Anterior cingulate cortex (tissue), 58 donors: ENCODE measurements at regions not wholly inside any gene's neighbourhood (a gene's known extent, or its start where the extent isn't known, plus 50 kb on each side); places are given as distances from the start of the nearest gene placed in this dataset.

ENCODE experiments used
- DNase-seq, 58 donors: peaks; one replicate each; lab custom pipeline; 2025; lab: John Stamatoyannopoulos, UW

DNA sequence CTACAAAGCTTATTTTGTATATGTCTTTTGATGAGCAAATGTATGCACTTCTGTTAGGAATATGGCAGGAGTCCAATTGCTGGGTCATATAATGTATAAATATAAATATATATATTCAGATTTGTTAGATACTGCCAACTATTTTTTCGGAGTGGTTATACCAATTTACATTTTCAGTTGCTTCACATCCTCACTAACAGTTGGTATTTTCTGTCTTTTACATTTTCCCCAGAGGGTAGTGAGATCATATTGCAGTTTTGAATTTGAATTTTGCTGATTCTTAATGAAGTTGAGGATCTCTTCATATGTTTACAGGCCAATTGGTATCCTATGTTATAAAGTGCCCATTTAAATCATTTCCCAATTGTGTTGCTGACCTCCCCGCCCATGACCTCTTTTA is 139.0 kb upstream of the KCNMB2 start:
- no peak for DNase-seq

DNA sequence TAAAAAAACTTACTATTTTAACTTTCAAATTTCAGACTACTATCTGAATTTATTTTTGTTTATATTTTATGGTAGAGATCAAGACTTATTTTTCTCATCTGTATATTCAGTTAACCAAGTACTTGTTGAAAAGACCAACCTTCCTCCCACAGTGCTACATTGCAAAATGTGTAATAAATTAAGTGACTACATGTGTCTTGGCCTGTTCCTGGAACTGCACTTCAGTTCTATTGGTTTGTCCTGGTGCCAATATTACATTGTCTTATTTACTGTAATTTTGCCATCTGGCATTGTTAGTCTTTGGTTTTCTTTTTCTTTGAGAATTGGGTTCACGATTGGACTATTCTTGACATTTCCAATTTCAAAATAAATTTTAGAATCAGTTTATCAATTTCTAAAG is 138.4 kb upstream of the KCNMB2 start:
- DNase-seq, result no peak

DNA sequence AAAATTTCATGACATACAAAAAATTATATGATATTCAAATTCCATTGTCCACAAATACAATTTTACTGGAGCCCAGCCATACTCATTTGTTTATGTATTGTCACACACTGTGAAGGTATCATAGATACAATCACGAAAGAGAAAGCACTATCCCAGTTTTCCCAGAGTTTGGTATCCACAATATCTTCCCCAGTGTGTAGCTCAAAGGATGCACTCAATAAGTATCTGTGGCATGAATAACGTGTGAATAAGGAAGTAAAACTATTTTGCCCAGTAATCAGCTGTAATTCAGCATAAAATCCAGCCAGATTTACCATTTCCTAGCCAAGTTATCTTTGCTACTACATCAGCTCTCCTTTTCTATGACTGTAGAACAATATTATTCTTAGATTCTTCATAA is 131.3 kb upstream of the KCNMB2 start:
- DNase-seq, result no peak

DNA sequence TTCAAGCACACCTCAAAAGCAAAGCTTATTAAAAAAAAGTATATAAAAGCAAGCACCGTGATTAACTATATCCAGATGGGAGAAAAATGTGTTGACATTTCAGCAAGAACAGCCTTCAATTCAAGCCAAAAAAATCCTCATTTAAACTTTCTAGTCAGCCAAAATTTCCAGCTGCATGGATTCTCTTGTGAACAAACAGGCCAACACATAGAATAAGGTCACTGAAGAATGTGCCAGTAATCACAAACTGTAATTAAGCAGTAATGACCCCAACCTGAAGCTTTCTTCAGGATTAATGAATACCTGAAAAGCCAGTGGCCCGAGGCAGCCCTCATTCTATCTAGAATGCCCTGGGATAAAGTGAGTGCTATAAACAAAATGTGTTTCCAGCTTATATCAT is 130.7 kb upstream of the KCNMB2 start:
- DNase-seq, result no peak

DNA sequence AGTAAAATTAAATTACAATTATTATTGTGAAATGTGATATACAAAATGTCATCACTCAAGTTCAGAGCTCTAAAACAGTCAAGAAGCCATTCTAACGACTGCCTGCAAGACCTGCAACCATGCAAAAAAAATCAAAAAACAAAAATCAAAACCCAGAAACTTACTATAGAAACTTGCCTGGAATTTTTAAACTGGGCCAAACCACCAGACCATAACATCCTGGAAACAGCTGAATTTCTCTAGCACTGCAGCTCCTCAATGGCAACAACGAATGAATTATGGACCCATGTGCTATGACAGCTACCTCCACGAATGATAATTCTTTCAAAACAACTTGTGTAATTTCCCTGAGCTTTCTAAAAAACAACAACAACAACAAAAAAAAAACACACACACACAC is 130.0 kb upstream of the KCNMB2 start:
- DNase-seq, result no peak

DNA sequence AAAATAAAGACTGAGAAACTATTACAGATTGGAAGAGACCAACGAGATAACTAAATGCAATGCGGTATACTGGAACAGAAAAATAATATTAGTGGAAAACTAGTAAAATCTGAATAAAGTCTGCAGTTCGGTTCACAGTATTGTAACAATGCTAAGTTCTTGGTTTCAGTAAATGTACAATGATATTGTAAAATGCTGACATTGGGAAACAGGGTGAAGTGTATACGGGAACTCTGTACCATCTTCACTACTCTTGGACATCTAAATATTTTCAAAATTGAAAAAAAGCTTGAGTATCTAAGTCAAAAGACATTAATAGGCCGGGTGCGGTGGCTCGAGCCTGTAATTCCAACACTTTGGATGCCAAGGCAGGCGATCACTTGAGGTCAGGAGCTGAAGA is 120.9 kb upstream of the KCNMB2 start:
- DNase-seq, result no peak

DNA sequence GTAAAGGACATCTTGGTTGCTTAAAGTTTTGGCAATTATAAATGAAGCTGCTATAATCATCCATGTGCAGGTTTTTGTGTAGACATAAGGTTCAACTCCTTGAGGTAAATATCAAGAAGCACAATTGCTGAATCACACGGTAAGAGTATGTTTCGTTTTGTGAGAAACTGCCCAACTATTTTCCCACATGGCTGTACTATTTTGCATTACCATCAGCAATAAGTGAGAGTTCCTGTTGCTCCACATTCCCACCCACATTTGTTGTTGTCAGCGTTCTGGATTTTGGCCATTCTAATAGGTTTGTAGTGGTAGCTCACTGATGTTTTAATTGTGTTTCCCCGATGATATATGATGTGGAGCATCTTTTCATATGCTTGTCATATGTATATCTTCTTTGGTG is 118.5 kb upstream of the KCNMB2 start:
- DNase-seq, result no peak

DNA sequence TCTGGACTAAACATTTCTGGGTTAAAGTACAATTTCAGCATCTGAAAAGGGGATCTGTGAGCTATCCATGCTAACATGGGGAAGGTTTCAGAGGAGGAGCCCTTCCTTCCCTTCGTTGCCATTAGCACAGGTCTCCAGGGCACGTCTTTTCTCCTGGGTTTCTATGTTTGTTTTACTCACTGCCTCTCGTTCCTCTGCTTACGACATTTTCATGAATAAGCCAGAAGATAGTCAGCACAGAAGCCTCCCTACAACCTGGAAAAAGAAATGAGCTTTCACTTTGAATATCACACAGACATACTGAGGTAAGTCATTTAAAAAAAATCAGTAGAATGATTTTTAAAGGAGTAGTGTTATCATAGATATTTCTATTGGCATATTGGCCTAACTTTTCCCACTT is 117.2 kb upstream of the KCNMB2 start:
- DNase-seq, result no peak

DNA sequence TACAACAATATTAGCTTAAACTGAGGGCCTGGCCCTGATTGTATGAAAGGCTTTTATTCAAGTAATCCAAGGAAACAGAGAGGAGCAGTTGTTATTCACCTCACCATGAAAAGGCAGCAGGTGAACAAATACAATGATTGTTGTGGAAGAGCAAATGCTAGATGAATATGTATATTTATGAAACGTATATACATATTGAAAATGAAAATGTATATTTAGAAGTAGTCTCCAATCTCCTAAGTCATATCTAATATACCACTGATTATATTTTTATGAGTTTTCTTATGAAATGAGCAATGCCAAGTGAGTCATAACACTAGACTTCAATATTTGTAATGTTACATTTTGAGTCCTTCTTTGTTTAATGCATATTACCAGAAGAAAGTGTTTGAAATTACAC is 116.2 kb upstream of the KCNMB2 start:
- no peak for DNase-seq

DNA sequence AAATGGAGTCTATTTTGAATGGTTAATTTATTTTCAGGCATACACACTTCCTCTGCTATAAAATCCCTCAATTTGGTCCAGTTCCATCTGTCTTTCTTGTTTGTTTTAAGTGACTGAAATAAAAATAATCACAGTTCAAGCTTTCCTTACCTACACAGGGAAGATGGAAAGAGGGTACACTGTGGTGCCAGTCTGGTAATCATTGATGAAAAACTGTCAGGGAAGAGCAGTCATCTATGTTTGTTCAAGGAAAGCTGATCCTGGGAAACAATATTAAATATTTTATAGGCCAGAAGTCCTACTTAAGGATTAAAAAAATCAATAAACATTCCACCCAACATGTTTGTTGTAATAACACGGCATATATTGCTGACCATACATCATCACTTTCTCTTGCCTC is 115.2 kb upstream of the KCNMB2 start:
- DNase-seq, result no peak

DNA sequence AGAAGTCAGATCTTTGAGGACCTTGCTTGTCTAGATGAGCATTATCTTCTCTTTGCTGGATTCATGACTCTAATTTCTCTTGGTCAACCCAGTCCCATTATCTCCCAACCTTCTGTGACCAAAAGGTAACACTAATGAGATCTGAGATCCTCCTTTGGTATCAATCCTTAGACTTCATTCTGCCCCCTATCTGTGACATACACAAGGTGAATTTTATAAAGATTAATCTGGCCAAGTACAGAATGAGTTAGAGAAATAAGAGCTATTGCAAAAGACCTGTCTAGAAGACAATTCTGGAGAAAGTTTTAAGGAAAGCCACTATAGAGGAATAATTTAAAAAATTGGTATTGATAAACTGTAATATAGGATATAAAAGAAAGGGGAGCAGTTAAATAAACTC is 113.8 kb upstream of the KCNMB2 start:
- DNase-seq, result no peak

DNA sequence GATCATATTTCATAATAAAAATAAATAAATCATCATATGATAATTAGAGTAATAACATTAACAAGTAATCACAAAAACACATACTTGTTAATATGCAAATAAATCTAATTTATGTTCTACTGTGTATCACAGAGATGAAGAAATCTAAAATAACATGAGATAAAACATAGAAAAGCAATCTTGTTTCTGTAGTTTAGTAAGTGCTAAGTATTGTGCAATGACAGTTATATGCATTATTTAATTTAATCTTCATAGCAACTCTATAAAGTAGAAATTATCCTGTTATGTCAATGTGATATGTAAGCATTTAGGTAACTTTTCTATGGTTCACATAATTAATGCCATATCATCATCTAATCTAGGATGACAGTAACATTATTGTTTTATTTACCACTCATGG is 108.2 kb upstream of the KCNMB2 start:
- no peak for DNase-seq

DNA sequence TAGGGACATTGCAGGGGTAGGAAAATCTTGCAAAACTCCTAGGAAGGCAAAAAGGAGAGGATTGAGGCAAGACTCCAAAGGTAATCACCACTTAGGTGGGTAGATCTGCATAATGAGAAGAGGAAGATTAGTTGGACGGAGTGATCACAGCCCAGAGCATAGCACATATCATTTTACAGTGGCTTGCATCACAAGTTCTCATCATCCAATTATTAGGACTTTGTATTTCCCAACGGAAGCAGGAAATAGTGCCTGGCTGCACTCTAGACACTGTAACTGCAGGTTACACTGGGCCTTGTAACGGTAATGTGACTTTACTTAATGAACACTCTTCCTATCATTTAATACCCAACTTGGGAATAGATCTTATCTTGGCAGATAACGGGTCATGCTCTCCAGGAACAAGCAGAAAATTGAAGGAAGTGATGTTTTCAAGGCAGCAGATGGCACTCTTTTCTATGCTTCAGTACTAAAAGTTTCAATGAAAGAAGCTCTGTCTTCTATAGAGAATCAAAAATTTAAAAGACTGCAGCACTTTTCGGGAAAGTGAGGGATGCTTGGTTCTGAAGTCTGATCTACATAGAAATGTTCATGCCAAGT is 101.9 kb upstream of the KCNMB2 start:
- peak in 2 of 58 donors; percentile 14 to 45 for DNase-seq

DNA sequence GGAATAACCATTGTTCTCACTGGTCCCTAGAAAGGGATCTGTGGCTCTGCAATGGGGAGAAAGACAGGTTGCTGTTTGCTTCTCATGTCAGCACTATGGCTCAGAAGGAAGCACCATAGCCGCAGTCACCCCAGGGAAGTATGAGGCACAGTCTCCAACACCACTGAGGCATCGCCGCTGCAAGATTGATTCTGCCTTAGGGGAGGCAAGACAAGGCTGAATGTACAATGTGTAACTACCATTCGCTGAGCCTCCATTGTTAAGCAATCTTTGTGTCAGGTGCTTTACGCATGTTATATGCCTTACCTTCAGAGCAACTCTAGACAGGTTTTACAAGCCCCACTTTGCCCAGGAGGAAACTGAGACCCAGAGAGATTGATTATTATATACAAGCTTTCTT is 100.7 kb upstream of the KCNMB2 start:
- DNase-seq, result no peak

DNA sequence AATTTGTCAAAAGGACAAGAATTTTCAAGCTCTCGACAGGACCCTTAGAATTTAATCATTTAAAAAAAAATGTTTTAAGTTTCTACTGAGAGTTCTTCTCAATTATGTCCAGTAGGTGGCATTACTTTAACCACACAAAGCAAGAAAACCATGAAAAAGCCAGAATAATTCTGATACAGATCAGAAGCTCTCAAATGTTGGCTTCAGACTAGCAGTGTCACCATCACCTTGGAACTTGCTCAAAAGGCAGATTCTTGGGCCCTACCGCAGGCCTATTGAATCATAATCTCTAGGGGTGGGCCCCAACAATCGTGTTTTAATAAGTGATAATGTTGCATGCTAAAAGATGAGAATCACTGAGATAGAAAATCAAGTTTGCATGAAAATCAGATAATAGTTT is 99.5 kb upstream of the KCNMB2 start:
- DNase-seq, result peak in 1 of 58 donors; percentile 7

DNA sequence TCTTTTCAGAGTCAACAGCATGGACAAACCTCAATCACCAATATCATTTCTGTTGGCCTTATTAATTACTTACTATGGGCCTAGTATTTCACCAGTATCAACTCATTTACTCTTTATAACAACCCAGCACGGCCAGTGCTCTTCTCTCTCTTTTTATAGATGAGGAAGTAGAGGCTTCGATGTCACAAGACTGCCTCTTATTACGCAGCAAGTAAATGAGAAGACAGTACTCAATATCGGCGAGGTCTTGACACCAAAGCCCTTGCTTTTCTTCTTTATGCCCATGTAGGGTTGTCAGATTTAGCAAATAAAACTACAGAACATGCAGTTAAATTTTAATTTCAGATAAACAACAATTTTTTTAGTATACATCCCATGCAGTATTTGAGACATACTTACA is 99.0 kb upstream of the KCNMB2 start:
- no peak for DNase-seq

DNA sequence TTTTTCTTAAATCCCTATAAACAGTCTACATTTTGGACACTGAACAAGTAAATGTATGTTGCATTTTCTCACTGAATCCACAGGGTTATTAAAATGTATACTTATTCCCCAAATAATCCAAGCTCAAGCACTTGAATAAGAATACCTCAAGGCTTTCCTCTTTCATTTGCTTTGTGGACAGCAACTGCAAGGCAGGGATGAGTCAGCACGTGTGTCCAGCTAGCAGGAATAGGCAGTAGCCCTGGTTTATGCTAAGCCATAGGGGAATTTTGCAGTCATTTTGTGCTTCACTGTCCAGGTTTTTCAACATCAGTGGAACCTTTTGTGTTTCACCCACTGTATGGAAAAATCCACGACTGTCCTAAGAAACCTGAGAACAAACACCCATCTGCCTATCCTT is 96.7 kb upstream of the KCNMB2 start:
- no peak for DNase-seq

DNA sequence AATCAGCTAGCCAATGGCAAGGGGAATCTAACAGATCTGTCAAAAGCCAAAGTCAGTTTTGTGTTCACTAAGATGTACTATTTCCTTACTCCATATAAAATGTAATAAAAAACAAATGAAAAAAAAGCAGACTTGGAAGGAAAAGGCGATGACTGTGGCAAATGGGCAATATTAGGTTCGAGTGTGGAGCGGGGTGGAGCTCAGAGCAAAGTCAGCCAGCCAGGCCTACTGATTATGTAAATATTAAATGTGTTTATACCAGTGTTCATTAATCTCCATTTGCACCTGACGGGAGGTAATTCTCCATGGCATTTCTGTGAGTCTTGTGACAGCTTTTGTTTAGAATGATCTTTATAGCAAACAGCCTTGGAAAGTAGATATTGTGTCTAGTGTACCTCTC is 96.2 kb upstream of the KCNMB2 start:
- no peak for DNase-seq

DNA sequence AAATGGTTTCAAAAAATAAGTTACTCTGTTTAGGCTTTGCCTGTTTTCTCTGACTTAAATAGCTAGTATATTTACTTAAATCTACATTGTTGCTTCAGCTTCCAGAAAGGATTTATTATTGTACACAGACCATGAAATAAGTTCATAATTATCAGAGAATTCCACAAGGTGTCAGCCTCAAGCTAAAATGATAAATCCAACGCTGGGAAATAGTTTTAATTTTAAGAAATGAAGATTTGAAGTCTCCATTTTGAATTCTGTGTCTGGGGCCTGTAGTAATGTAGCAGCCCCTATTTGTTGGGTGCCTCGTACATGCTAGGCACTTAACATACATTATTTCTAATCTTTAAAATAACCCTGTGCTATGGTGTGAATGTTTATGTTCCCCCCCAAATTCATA is 92.6 kb upstream of the KCNMB2 start:
- DNase-seq, result no peak

DNA sequence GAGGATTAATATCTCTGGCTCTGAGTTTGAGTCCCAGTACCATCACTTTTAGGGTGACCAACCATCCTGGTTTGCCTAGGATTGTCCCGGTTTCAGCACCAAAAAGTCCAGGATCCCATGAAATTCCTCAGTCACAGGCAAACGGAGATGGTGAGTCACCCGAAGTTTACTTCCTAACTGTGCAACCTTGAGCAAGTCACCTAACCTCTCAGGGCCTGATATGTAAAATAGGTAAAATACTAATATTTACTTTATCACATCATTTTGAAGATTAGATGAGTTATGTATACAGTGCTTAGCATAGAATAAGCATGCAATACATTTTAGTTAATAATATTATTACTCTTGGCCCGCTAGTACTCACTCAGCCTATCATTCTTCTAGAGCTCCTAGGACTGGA is 91.1 kb upstream of the KCNMB2 start:
- no peak for DNase-seq

DNA sequence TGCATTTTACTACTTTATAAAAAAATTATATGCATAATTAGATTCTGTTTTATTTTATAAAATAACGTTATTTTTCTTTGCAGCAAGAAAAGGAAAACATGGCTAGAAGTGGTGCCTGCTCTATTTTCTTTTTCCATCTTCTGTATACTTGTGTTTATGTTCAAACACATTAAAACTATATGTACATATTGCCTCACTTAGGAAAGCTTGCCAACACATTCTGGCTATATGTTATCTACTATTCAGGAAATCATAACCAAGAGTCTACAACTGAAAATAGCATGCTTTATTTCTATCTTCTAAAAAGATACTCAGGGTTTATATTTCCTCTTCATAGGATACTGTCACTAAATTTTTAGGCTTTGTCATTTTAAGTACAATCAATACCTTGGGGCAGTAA is 90.2 kb upstream of the KCNMB2 start:
- no peak for DNase-seq

DNA sequence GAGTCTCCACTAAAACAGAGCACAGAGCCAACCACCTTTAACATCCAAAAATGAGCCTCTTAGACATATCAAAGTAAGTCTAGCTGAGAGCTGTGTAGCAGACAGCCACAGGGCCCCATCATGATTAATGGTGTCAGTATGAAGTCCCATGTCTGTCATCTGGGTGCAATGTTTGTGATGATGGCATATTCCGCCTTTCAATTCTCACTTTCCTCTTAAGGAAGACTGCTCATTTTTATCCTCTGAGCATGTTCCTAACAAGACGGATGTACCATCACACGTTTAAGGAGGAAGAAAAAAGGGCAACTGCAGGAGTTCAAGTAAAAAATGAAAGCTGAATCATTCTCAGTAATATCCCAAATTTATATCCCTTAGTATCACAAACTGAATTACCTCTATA is 85.8 kb upstream of the KCNMB2 start:
- DNase-seq, result no peak

DNA sequence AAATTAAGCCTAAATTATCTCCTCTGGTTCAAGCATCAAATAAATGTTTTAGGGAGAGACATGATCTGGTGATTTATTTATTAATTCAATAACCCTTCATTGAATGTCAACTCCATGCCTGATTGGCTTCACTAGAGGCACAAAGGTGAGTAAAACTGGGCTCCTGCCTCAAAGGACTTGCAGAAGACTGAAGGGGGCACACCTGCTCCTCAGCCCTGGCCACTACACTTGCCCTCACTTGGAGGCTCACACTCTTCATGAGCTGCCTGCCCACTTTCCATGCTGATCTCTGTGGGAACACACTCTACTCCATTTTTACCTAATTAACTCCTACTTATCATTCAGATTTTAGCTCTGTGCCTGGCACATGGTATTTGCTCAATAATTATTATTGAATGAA is 84.4 kb upstream of the KCNMB2 start:
- no peak for DNase-seq
